ENCODE measurements at regions not wholly inside any gene's neighbourhood (a gene's known extent, or its start where the extent isn't known, plus 50 kb on each side); places are given as distances from the start of the nearest gene placed in this dataset.

GRCh38 chr2:221883976-221884375 is 311.9 kb upstream of the EPHA4 start:
- Histone ChIP-seq H3K4me3 (no peak overlapping the region), H3K9me3 (no peaks in the 10 kb centered on the region), H3K4me1 (no peaks in the 10 kb centered on the region), H3K27ac (no peak overlapping the region), H3K27me3 (no peaks in the 10 kb centered on the region), H3K36me3 (no peaks in the 10 kb centered on the region)
- TF ChIP-seq CTCF (IDR thresholded peaks at IDR 0.05) (no peak), POLR2A (IDR thresholded peaks at IDR 0.05) (no peak)
- intact Hi-C loops (cut with DNase I; ENCODE audit: low total_unique reads) = no loop called here
- DNase-seq = no peak

- TF ChIP-seq CTCF (IDR thresholded peaks at IDR 0.05) = no peak
- no peak for TF ChIP-seq POLR2A (IDR thresholded peaks at IDR 0.05)
- no peak overlapping the region for H3K4me3 ChIP-seq
- no peak overlapping the region for H3K27ac ChIP-seq
- DNase-seq = no peak
- H3K4me1 ChIP-seq = no peaks in the 10 kb centered on the region
- H3K9me3 ChIP-seq = no peaks in the 10 kb centered on the region
- H3K36me3 ChIP-seq = no peaks in the 10 kb centered on the region
- intact Hi-C loops (cut with DNase I; ENCODE audit: low total_unique reads) = no loop called here
- H3K27me3 ChIP-seq = no peaks in the 10 kb centered on the region
These were observed 303.9 kb upstream of the EPHA4 start for GRCh38 chr2:221876016-221876415.

GRCh38 chr2:221874444-221874843 is 302.3 kb upstream of the EPHA4 start:
- Histone ChIP-seq H3K36me3 (no peaks in the 10 kb centered on the region), H3K27ac (no peak overlapping the region), H3K4me1 (no peaks in the 10 kb centered on the region), H3K27me3 (no peaks in the 10 kb centered on the region), H3K9me3 (no peaks in the 10 kb centered on the region), H3K4me3 (no peak overlapping the region)
- intact Hi-C loops (cut with DNase I; ENCODE audit: low total_unique reads) = no loop called here
- TF ChIP-seq CTCF (IDR thresholded peaks at IDR 0.05) (no peak), POLR2A (IDR thresholded peaks at IDR 0.05) (no peak)
- DNase-seq = no peak

- no peak for TF ChIP-seq CTCF (IDR thresholded peaks at IDR 0.05)
- TF ChIP-seq POLR2A (IDR thresholded peaks at IDR 0.05) = no peak
- Histone ChIP-seq H3K9me3 (no peaks in the 10 kb centered on the region), H3K27ac (no peak overlapping the region), H3K27me3 (no peaks in the 10 kb centered on the region), H3K4me3 (no peak overlapping the region), H3K4me1 (no peaks in the 10 kb centered on the region), H3K36me3 (no peaks in the 10 kb centered on the region)
- intact Hi-C loops (cut with DNase I; ENCODE audit: low total_unique reads) = no loop called here
- DNase-seq = no peak
These were observed 285.6 kb upstream of the EPHA4 start for GRCh38 chr2:221857719-221858118.

GRCh38 chr2:221853297-221853696 is 281.2 kb upstream of the EPHA4 start:
- intact Hi-C loops (cut with DNase I; ENCODE audit: low total_unique reads) = no loop called here
- Histone ChIP-seq H3K27ac (no peak overlapping the region), H3K4me1 (no peaks in the 10 kb centered on the region), H3K27me3 (no peaks in the 10 kb centered on the region), H3K9me3 (no peaks in the 10 kb centered on the region), H3K36me3 (no peaks in the 10 kb centered on the region), H3K4me3 (no peak overlapping the region)
- DNase-seq = no peak
- no peak for TF ChIP-seq CTCF (IDR thresholded peaks at IDR 0.05)
- TF ChIP-seq POLR2A (IDR thresholded peaks at IDR 0.05) = no peak

Data from uterus (tissue), 3 donors.